Spleen (tissue), 11 donors: ENCODE measurements at regions not wholly inside any gene's neighbourhood (a gene's known extent, or its start where the extent isn't known, plus 50 kb on each side); places are given as distances from the start of the nearest gene placed in this dataset.
A peak's percentile ranks its signal among the peaks of the same experiment; 100 is the strongest.

Experiments
- DNase-seq: peaks from one replicate; pipeline ENCODE4 v3.0.0-alpha.2; 2020
- H3K27ac ChIP-seq, 8 donors: fragments of 200-600 bp; sonication (generic) in 7 of 8; 1 replicate in 4 of 8; 2 replicates in 4 of 8; pipeline versions ENCODE4 v1.5.0 to v1.8.0; 2016 to 2021; ENCODE audit warnings: inconsistent platforms in 4 of 8, mild to moderate bottlenecking in 4 of 8, moderate library complexity in 1 of 8
- H3K27me3 ChIP-seq, 7 donors: fragments of 200-600 bp; sonication (generic) in 6 of 7; replicated peaks in 1 of 7; 1 replicate in 4 of 7; 2 replicates in 3 of 7; pipeline versions ENCODE4 v1.5.0 to v1.8.0; 2016 to 2021; ENCODE audit warnings: inconsistent platforms in 3 of 7, mild to moderate bottlenecking in 1 of 7
- H3K36me3 ChIP-seq, 6 donors: fragments of 200-600 bp; sonication (generic) in 5 of 6; 1 replicate in 4 of 6; 2 replicates in 2 of 6; pipeline versions ENCODE4 v1.5.0 to v1.8.0; 2016 to 2021; ENCODE audit warnings: inconsistent platforms in 2 of 6
- H3K4me1 ChIP-seq, 6 donors: fragments of 200-600 bp; sonication (generic) in 5 of 6; 1 replicate in 3 of 6; 2 replicates in 3 of 6; pipeline versions ENCODE4 v1.5.0 to v1.8.0; 2016 to 2021; ENCODE audit warnings: inconsistent platforms in 3 of 6
- H3K4me3 ChIP-seq, 8 donors: fragments of 200-600 bp; sonication (generic) in 7 of 8; 1 replicate in 4 of 8; 2 replicates in 4 of 8; pipeline versions ENCODE4 v1.5.0 to v1.8.0; 2016 to 2021; ENCODE audit warnings: inconsistent platforms in 4 of 8, mild to moderate bottlenecking in 4 of 8, moderate library complexity in 2 of 8
- H3K9me3 ChIP-seq, 8 donors: fragments of 200-600 bp; sonication (generic) in 7 of 8; 1 replicate in 4 of 8; 2 replicates in 4 of 8; pipeline versions ENCODE4 v1.5.0 to v1.8.0; 2016 to 2021; ENCODE audit warnings: inconsistent platforms in 4 of 8
- POLR2A ChIP-seq, 3 donors: fragments of 450-650 bp; IDR thresholded peaks; one replicate each; pipeline ENCODE4 v1.5.1; 2017; ENCODE audit warnings: antibody characterized with exemption in 3 of 3, mild to moderate bottlenecking in 1 of 3
- POLR2AphosphoS5 ChIP-seq, 3 donors: sonication (generic); formaldehyde crosslinking; IDR thresholded peaks; one replicate each; pipeline ENCODE4 v1.5.1; 2017; ENCODE audit warnings: antibody characterized with exemption in 3 of 3
- WGBS, 5 donors: extraction: QIAGEN DNeasy Blood & Tissue Kit in 3 of 5; methylation state at CpG; one replicate each; pipeline versions ENCODE4 v1.1.5 to v1.1.7; 2013 to 2018; 5-methylcytosine and 5-hydroxymethylcytosine counted together
- intact Hi-C: fragments of 100-400 bp; cut with DNase I; formaldehyde crosslinking; loops from one replicate; pipeline ENCODE4 v1.15.0; 2023; ENCODE audit warnings: low total_unique reads
- TF ChIP-seq, protein P1 (sequence below), 11 experiments: fragments of 200-600 bp in 7 of 11; fragments of 450-650 bp in 4 of 11; sonication (generic) in 4 of 11; IDR thresholded peaks in 8 of 11; conservative IDR thresholded peaks in 3 of 11; 1 replicate in 7 of 11; 2 replicates in 4 of 11; pipeline versions ENCODE4 v1.4.0 to v1.8.0; 2016 to 2021; ENCODE audit warnings: antibody characterized with exemption in 11 of 11, inconsistent platforms in 4 of 11, mild to moderate bottlenecking in 1 of 11
- donor health status: healthy with polysubstance abuse.
- donor health status: DM: no; HTN: no; CAD: no; lungs with moderate emphysema.
- donor health status: DM: no; HTN: no; CAD: no.
- donor health status: Bipolar disorder and iron deficiency.
- donor health status: healthy.
- donor health status: DM: no; HTN: no; CAD: no.
- donor health status: DM: yes; HTN: yes; CAD: no.

DNA sequence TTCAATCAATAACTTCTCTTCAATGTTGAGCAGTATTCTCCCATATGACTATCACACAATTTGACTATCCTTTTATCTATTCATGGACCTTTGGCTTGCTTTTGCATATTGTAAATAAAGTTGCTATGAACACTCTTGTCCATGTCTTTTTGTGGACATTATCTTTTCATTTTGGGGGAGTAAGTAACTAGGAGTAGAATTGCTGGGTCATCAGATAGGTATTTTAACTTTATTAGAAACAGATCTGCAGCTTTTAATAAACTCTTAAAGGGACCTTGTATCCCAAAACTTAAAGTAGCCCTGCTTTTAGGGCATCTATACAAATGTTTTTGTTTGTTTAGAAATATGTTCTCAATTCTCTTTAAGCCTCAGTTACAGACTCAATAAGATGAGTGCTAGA, 614.2 kb upstream of the CITED2 start:
- Histone ChIP-seq H3K4me3 (no peak overlapping the region), H3K27me3 (no peaks in the 10 kb centered on the region), H3K36me3 (no peaks in the 10 kb centered on the region), H3K9me3 (no peaks in the 10 kb centered on the region), H3K4me1 (peaks cover 0 to 9% (median 4%) of the 10 kb centered on the region in 6 donors), H3K27ac (no peak overlapping the region)
- intact Hi-C loops: no loop called here
- DNase-seq: no peak
- TF ChIP-seq POLR2AphosphoS5 (IDR thresholded peaks at IDR 0.05) (no peak), POLR2A (IDR thresholded peaks at IDR 0.05) (no peak)
- TF ChIP-seq, protein P1, sequence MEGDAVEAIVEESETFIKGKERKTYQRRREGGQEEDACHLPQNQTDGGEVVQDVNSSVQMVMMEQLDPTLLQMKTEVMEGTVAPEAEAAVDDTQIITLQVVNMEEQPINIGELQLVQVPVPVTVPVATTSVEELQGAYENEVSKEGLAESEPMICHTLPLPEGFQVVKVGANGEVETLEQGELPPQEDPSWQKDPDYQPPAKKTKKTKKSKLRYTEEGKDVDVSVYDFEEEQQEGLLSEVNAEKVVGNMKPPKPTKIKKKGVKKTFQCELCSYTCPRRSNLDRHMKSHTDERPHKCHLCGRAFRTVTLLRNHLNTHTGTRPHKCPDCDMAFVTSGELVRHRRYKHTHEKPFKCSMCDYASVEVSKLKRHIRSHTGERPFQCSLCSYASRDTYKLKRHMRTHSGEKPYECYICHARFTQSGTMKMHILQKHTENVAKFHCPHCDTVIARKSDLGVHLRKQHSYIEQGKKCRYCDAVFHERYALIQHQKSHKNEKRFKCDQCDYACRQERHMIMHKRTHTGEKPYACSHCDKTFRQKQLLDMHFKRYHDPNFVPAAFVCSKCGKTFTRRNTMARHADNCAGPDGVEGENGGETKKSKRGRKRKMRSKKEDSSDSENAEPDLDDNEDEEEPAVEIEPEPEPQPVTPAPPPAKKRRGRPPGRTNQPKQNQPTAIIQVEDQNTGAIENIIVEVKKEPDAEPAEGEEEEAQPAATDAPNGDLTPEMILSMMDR (IDR thresholded peaks at IDR 0.05 in 8 of 11, conservative IDR thresholded peaks at IDR 0.05 in 3 of 11): no peak

DNA sequence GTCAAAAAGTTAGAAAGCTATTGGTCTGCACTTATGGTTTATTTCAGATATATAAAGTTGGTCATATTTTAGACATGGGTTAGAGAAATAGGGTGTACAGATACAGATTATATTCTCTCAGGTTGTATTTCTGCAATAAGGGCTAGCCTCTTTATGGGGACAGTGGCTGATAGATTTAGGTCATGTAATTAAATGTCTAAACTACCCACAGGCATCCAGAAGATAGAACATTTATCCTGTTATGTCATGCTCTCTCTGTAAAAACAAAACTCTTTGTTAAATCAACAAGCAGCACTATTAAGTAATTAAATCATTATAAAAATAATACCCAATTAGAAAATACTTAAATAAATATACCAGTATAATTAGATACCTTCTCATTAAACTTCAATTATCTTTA, 612.6 kb upstream of the CITED2 start:
- no peaks in the 10 kb centered on the region for H3K36me3 ChIP-seq

DNA sequence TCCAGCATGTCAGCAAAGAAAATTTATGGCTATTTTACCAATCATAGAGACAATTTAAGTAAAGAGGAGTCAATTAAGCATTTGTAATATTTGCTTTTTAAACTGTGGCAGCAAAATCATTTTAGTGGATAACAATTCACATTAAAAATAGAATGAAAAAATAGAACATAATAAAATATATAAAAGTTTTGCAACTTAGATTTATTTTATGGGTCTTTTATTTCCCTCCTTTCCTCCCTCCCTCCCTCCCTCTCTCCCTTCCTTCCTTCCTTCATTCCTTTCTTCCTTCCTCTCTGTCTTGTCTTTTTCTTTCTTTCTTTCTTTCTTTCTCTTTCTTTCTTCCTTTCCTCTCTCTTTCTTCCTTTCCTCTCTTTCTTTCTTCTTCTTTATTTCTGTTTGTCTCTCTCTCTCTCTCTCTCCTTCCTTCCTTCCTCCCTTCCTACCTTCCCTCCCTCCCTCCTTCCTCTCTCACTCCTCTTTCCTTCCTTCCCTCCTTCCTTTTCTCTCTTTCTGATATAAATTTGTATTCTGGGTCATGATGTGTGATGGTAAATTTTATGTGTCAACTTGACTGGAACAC, 610.9 kb upstream of the CITED2 start:
- Histone ChIP-seq H3K9me3 (no peaks in the 10 kb centered on the region), H3K4me3 (no peak overlapping the region), H3K36me3 (no peaks in the 10 kb centered on the region), H3K27ac (no peak overlapping the region), H3K27me3 (no peaks in the 10 kb centered on the region), H3K4me1 (peaks cover 3 to 20% (median 10%) of the 10 kb centered on the region in 6 donors)
- intact Hi-C loops: no loop called here
- no peak for DNase-seq
- TF ChIP-seq POLR2A (IDR thresholded peaks at IDR 0.05) (no peak), POLR2AphosphoS5 (IDR thresholded peaks at IDR 0.05) (no peak)
- TF ChIP-seq, protein P1 (IDR thresholded peaks at IDR 0.05 in 8 of 11, conservative IDR thresholded peaks at IDR 0.05 in 3 of 11): no peak

More for the DNA sequence above, 612.6 kb upstream of the CITED2 start:
- no peaks in the 10 kb centered on the region for H3K27me3 ChIP-seq
- H3K4me1 ChIP-seq: peaks cover 3 to 15% (median 9%) of the 10 kb centered on the region in 6 donors
- no peak for TF ChIP-seq POLR2AphosphoS5 (IDR thresholded peaks at IDR 0.05)
- TF ChIP-seq, protein P1 (IDR thresholded peaks at IDR 0.05 in 8 of 11, conservative IDR thresholded peaks at IDR 0.05 in 3 of 11): no peak
- TF ChIP-seq POLR2A (IDR thresholded peaks at IDR 0.05): no peak
- no peak for DNase-seq
- H3K9me3 ChIP-seq: no peaks in the 10 kb centered on the region
- H3K4me3 ChIP-seq: no peak overlapping the region
- H3K27ac ChIP-seq: no peak overlapping the region
- intact Hi-C loops: no loop called here

DNA sequence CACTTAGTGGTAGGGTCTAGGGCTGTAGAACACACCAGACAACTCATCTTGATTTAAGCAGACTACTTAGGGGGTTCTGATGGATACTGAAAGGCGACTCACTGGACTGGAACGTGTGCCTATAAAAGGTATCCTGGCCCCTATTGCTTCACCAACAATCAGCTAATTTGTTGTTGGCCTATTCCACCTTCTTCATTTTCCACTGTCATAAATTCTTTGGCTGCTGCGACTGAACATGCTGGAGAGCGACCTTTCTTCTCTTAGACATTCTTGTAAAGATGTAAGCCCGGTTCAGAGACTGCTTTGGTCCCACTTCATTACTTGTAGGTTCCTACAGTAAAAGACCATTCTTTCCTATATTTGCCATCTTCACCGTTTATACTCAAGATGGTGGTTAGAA, 609.9 kb upstream of the CITED2 start:
- H3K27ac ChIP-seq: peak overlapping the region in 4 of 8 donors; percentile 31 to 63 (median 52)
- intact Hi-C loops: no loop called here

More for the DNA sequence above, 609.9 kb upstream of the CITED2 start:
- Histone ChIP-seq H3K36me3 (no peaks in the 10 kb centered on the region), H3K4me1 (peaks cover 0 to 18% (median 10%) of the 10 kb centered on the region in 6 donors), H3K9me3 (no peaks in the 10 kb centered on the region), H3K27me3 (no peaks in the 10 kb centered on the region), H3K4me3 (no peak overlapping the region)
- no peak for DNase-seq
- TF ChIP-seq POLR2AphosphoS5 (IDR thresholded peaks at IDR 0.05) (no peak), POLR2A (IDR thresholded peaks at IDR 0.05) (no peak)
- TF ChIP-seq, protein P1 (IDR thresholded peaks at IDR 0.05 in 8 of 11, conservative IDR thresholded peaks at IDR 0.05 in 3 of 11): no peak
- 85 to 95% (median 91%) methylated on average over 6 of the region's 6 CpGs for WGBS, 5 donors
